Kidney (tissue), 13 donors: ENCODE measurements at regions not wholly inside any gene's neighbourhood (a gene's known extent, or its start where the extent isn't known, plus 50 kb on each side); places are given as distances from the start of the nearest gene placed in this dataset.

Experiments used
- DNase-seq, 5 donors: peaks; one replicate each; pipeline ENCODE4 v3.0.0-alpha.2; 2013 to 2020
- FAIRE-seq: peaks from 2 replicates; lab custom pipeline; 2012; peaks lifted over from hg19 to GRCh38; lab: Jason Lieb, UNC
- H3K27ac ChIP-seq, 2 donors: one replicate each; pipeline ENCODE4 v1.7.0; 2013; ENCODE audit warnings: low read depth in 2 of 2, low read length in 2 of 2, inconsistent platforms in 1 of 2
- H3K27me3 ChIP-seq: one replicate; pipeline ENCODE4 v1.7.1; 2013; ENCODE audit warnings: low read length, inconsistent platforms; ENCODE audit not compliant: control insufficient read depth, insufficient read depth
- H3K36me3 ChIP-seq, 3 donors: one replicate each; pipeline versions ENCODE4 v1.7.0 to v1.7.1; 2013; ENCODE audit warnings: low read length in 3 of 3, control low read depth in 1 of 3, inconsistent platforms in 1 of 3; ENCODE audit not compliant: insufficient read depth in 3 of 3, control insufficient read depth in 2 of 3
- H3K4me1 ChIP-seq, 3 donors: one replicate each; pipeline versions ENCODE4 v1.7.0 to v1.7.1; 2013; ENCODE audit warnings: low read length in 3 of 3, inconsistent platforms in 1 of 3, low read depth in 1 of 3; ENCODE audit not compliant: control insufficient read depth in 2 of 3, insufficient read depth in 2 of 3
- H3K4me3 ChIP-seq, 3 donors: one replicate each; pipeline versions ENCODE4 v1.7.0 to v1.8.1; 2013; ENCODE audit warnings: low read length in 3 of 3, control low read depth in 1 of 3, inconsistent platforms in 1 of 3
- H3K9ac ChIP-seq, 3 donors: one replicate each; pipeline versions ENCODE4 v1.7.0 to v1.7.1; 2013; ENCODE audit warnings: low read length in 3 of 3, control low read depth in 1 of 3, inconsistent platforms in 1 of 3
- H3K9me3 ChIP-seq, 3 donors: one replicate each; pipeline versions ENCODE4 v1.7.0 to v1.7.1; 2013; ENCODE audit warnings: low read length in 3 of 3, control low read depth in 1 of 3, inconsistent platforms in 1 of 3; ENCODE audit not compliant: control insufficient read depth in 2 of 3, insufficient read depth in 1 of 3
- CTCF ChIP-seq: IDR thresholded peaks from 3 replicates; pipeline ENCODE4 v1.5.1; 2012; ENCODE audit warnings: mild to moderate bottlenecking, moderate library complexity, borderline replicate concordance; ENCODE audit not compliant: insufficient read depth; ENCODE audit errors: extremely low read depth
- intact Hi-C: fragments of 100-400 bp; cut with DNase I; formaldehyde crosslinking; loops from one replicate; pipeline ENCODE4 v1.11.1; 2022
- donor health status: control.
- donor health status: control.
- donor health status: control.
- donor health status: control.
- donor health status: control.
- donor health status: DM: yes; HTN: yes; CAD: no.
- donor health status: Normal renal cell carcinoma (clear cell type).

DNA sequence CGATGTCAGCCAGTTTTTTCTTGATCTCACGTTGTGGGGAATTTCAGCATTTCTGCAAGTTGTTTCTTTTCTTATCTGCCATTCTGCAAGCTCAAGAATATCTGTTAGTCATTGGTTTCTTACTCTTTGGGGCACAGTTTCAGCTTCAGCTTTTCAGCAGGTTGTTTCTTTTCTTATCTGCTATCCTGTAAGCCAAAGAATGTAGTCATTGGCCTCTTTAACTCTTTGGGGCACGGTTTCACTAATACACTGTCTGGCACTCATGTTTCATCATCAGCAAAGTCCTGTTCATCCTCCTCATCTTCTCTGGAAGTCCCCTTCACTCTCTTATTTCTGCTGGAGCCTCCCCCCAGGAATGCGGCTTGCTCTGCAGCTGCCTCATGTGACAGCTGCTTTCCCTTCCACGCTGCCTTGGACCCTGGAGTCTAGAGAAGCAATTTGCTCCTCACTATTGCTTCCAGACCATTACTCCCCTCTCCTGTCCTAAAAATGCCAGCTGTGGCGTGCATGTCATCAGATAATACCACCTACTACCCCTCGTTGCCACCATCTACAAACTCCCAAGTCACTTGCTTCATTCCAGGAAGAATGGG, 67.0 kb upstream of the CACNA1E start:
- FAIRE-seq: no peak
- H3K27ac ChIP-seq: no peak overlapping the region
- intact Hi-C loops: no loop called here

GRCh38 chr1:181417915-181418314, 65.4 kb upstream of the CACNA1E start:
- TF ChIP-seq CTCF: no peak
- Histone ChIP-seq H3K9ac (no peak overlapping the region), H3K36me3 (no peaks in the 10 kb centered on the region), H3K4me3 (no peak overlapping the region), H3K4me1 (no peaks in the 10 kb centered on the region), H3K27me3 (no peaks in the 10 kb centered on the region), H3K9me3 (no peaks in the 10 kb centered on the region), H3K27ac (no peak overlapping the region)
- DNase-seq (no peak), FAIRE-seq (no peak)
- intact Hi-C loops: no loop called here

More for the DNA sequence above, 67.0 kb upstream of the CACNA1E start:
- TF ChIP-seq CTCF: no peak
- Histone ChIP-seq H3K9ac (no peak overlapping the region), H3K4me3 (no peak overlapping the region), H3K4me1 (no peaks in the 10 kb centered on the region), H3K36me3 (no peaks in the 10 kb centered on the region), H3K27me3 (no peaks in the 10 kb centered on the region), H3K9me3 (no peaks in the 10 kb centered on the region)
- DNase-seq: no peak

- TF ChIP-seq CTCF: peak; percentile 49
- DNase-seq (peak in 4 of 5 donors; percentile 46 to 67 (median 56)), FAIRE-seq (no peak)
- H3K36me3 ChIP-seq: no peaks in the 10 kb centered on the region
- H3K4me3 ChIP-seq: no peak overlapping the region
- no peak overlapping the region for H3K9ac ChIP-seq
- H3K4me1 ChIP-seq: peaks cover 0 to 2% (median 0%) of the 10 kb centered on the region in 3 donors
- no peaks in the 10 kb centered on the region for H3K27me3 ChIP-seq
- H3K27ac ChIP-seq: no peak overlapping the region
- intact Hi-C loops: loop anchor here (5.0 kb wide), 1 partner anchor 231 kb away; no protein-coding TSS in a partner anchor
- no peaks in the 10 kb centered on the region for H3K9me3 ChIP-seq
Observed at GRCh38 chr1:181423301-181423918, 59.9 kb upstream of the CACNA1E start.
